HCT116 (cell line): ENCODE measurements at regions not wholly inside any gene's neighbourhood (a gene's known extent, or its start where the extent isn't known, plus 50 kb on each side); places are given as distances from the start of the nearest gene placed in this dataset.

ENCODE experiments used
- ATAC-seq: fragments of 200-7000 bp; cut with Tn5 transposase; 2 replicates; pipeline ENCODE4 v1.9.1; 2020; ENCODE audit warnings: mild to moderate bottlenecking, moderate library complexity
- BruUV-seq: library from RNA; stranded (reverse); fragments of 400-500 nt; replicated peaks from 2 replicates; lab custom pipeline; 2021; lab: Mats Ljungman, UMichigan
- CTCF ChIA-PET: fragments of 300-600 bp; sonication (Branson Sonifier 250); formaldehyde crosslinking; loops from one replicate; lab custom pipeline; 2021; ENCODE audit warnings: antibody characterized with exemption; lab: Charles Lee
- POLR2A ChIA-PET: fragments of 300-600, 350-600 bp; sonication (Branson Sonifier 250); formaldehyde crosslinking; loops from one replicate; lab custom pipeline; 2021; ENCODE audit warnings: antibody characterized with exemption; lab: Charles Lee
- RAD21 ChIA-PET, 2 experiments: fragments of 300-600 bp; sonication (Branson Sonifier 250); formaldehyde crosslinking; loops; one replicate each; lab custom pipeline; 2023; ENCODE audit warnings: low total read pairs in 2 of 2; ENCODE audit not compliant: uncharacterized antibody in 2 of 2, unreplicated experiment in 2 of 2, low non-redundant PET in 1 of 2; lab: Charles Lee
- DNase-seq: peaks from one replicate; pipeline ENCODE4 v3.0.0-alpha.2; 2010; ENCODE audit warnings: low read depth, low spot score
- H2AFZ ChIP-seq: fragments of 200-600 bp; shearing (Covaris generic), sonication (generic); 2 replicates; pipeline ENCODE4 v1.6.1; 2017; ENCODE audit warnings: low read depth, mixed run types, mixed read lengths, antibody characterized with exemption, low read length; ENCODE audit not compliant: poor library complexity, severe bottlenecking
- H3K27ac ChIP-seq: 2 replicates; pipeline ENCODE4 v1.5.1; 2012; ENCODE audit warnings: low read depth, low read length
- H3K27me3 ChIP-seq: fragments of 200-600 bp; sonication (generic); 2 replicates; pipeline ENCODE4 v1.6.1; 2016; ENCODE audit warnings: mixed run types, low read length, mixed read lengths; ENCODE audit not compliant: insufficient read depth
- H3K36me3 ChIP-seq, 2 experiments: fragments of 200-500 bp in 1 of 2; fragments of 200-600 bp in 1 of 2; sonication (Bioruptor generic) in 1 of 2; sonication (generic) in 1 of 2; 2 replicates each; pipeline versions ENCODE4 v1.5.1 to v1.6.1; 2014 to 2016; ENCODE audit warnings: low read length in 2 of 2, inconsistent platforms in 1 of 2, mixed read lengths in 1 of 2, mixed run types in 1 of 2; ENCODE audit not compliant: insufficient read depth in 2 of 2, control insufficient read depth in 1 of 2
- H3K4me1 ChIP-seq, 2 experiments: fragments of 200-600 bp in 1 of 2; sonication (generic) in 1 of 2; 2 replicates each; pipeline versions ENCODE4 v1.5.1 to v1.6.1; 2012 to 2017; ENCODE audit warnings: low read length in 2 of 2, inconsistent platforms in 1 of 2, mild to moderate bottlenecking in 1 of 2, mixed read lengths in 1 of 2, mixed run types in 1 of 2, moderate library complexity in 1 of 2; ENCODE audit not compliant: insufficient read depth in 2 of 2, control insufficient read depth in 1 of 2
- H3K4me2 ChIP-seq: fragments of 200-600 bp; sonication (generic); 2 replicates; pipeline ENCODE4 v1.6.1; 2017; ENCODE audit warnings: mixed run types, low read length, mixed read lengths
- H3K4me3 ChIP-seq, 2 experiments: fragments of 200-600 bp in 1 of 2; sonication (generic) in 1 of 2; replicated peaks in 1 of 2; 2 replicates each; pipeline ENCODE4 v1.5.1; 2011 to 2016; ENCODE audit warnings: low read length in 2 of 2, control low read depth in 1 of 2, low read depth in 1 of 2, mild to moderate bottlenecking in 1 of 2, mixed read lengths in 1 of 2, mixed run types in 1 of 2
- H3K79me2 ChIP-seq: fragments of 200-600 bp; sonication (generic); 2 replicates; pipeline ENCODE4 v1.6.1; 2017; ENCODE audit warnings: mild to moderate bottlenecking, mixed run types, low read length, moderate library complexity, mixed read lengths; ENCODE audit not compliant: insufficient read depth
- H3K9ac ChIP-seq: fragments of 200-600 bp; sonication (generic); 2 replicates; pipeline ENCODE4 v1.6.1; 2016; ENCODE audit warnings: low read length, mixed read lengths
- H3K9me2 ChIP-seq: fragments of 200-600 bp; sonication (generic), shearing (Covaris generic); 2 replicates; pipeline ENCODE4 v1.6.1; 2017; ENCODE audit warnings: mixed run types, mild to moderate bottlenecking, moderate library complexity; ENCODE audit not compliant: insufficient read depth
- H3K9me3 ChIP-seq, 2 experiments: fragments of 200-500 bp in 1 of 2; fragments of 200-600 bp in 1 of 2; sonication (Bioruptor generic) in 1 of 2; sonication (generic) in 1 of 2; 2 replicates each; pipeline ENCODE4 v1.6.1; 2014 to 2017; ENCODE audit warnings: low read length in 2 of 2, mixed read lengths in 2 of 2, inconsistent platforms in 1 of 2, low read depth in 1 of 2, mild to moderate bottlenecking in 1 of 2, mixed run types in 1 of 2, moderate library complexity in 1 of 2; ENCODE audit not compliant: control insufficient read depth in 1 of 2, insufficient read depth in 1 of 2
- H4K20me1 ChIP-seq: fragments of 200-600 bp; sonication (generic), shearing (Covaris generic); 2 replicates; pipeline ENCODE4 v1.6.1; 2017; ENCODE audit warnings: mixed run types, mild to moderate bottlenecking, moderate library complexity; ENCODE audit not compliant: insufficient read depth
- CBX3 ChIP-seq: IDR thresholded peaks from 2 replicates; pipeline ENCODE4 v1.6.1; 2012; ENCODE audit warnings: low read depth
- EZH2phosphoT487 ChIP-seq: fragments of 200-600 bp; IDR thresholded peaks from 2 replicates; pipeline ENCODE4 v1.6.1; 2018; ENCODE audit warnings: antibody characterized with exemption, borderline replicate concordance
- POLR2A ChIP-seq: IDR thresholded peaks from 2 replicates; pipeline ENCODE4 v1.7.0; 2011; ENCODE audit warnings: borderline replicate concordance; ENCODE audit not compliant: insufficient read depth, insufficient read length; ENCODE audit errors: extremely low read depth
- RAD21 ChIP-seq: IDR thresholded peaks from 2 replicates; pipeline ENCODE4 v1.6.1; 2012; ENCODE audit warnings: low read depth, mild to moderate bottlenecking
- SIN3A ChIP-seq: IDR thresholded peaks from 2 replicates; pipeline ENCODE4 v1.6.1; 2012; ENCODE audit warnings: low read depth
- SP1 ChIP-seq: IDR thresholded peaks from 2 replicates; pipeline ENCODE4 v1.6.1; 2012; ENCODE audit warnings: low read depth
- ZNF274 ChIP-seq: fragments of 200-500 bp; sonication (Bioruptor generic); IDR thresholded peaks from 2 replicates; pipeline ENCODE4 v1.6.1; 2014; ENCODE audit warnings: mild to moderate bottlenecking, low read depth, low read length, inconsistent platforms
- intact Hi-C: fragments of 100-400 bp; cut with micrococcal nuclease; formaldehyde crosslinking; loops from 2 replicates; pipeline ENCODE4 v1.10.0; 2022
- TF ChIP-seq, protein P1 (sequence below): IDR thresholded peaks from 2 replicates; pipeline ENCODE4 v1.6.1; 2012
- TF ChIP-seq, protein P2 (sequence below): IDR thresholded peaks from 2 replicates; pipeline ENCODE4 v1.6.1; 2011; ENCODE audit warnings: mild to moderate bottlenecking, low read length, moderate library complexity; ENCODE audit not compliant: insufficient replicate concordance; ENCODE audit errors: extremely low read depth
- TF ChIP-seq, protein P3 (sequence below): IDR thresholded peaks from 2 replicates; pipeline ENCODE4 v1.6.1; 2012; ENCODE audit warnings: low read depth

DNA sequence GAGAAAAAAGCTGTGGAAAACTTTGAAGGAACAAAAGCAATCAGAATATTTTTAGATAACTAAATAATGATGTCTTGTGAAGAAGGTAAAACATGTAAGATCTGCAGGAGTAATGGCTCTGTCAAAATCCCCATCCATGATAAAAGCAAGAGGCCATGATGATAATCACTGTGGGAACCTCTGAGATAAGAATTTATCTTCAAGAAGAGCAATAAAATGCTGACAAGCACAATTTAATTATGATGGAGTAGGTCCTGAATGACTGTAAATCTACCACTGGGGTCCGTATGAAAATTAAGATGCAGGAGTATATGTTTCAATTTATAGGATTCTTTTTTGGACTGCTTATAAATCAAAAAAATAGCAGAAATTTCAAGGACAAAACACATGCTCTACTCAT, 68.3 kb upstream of the CHMP2B start:
- BruUV-seq = no TSS peak
- no peaks in the 10 kb centered on the region for H3K9me3 ChIP-seq
- ATAC-seq (no peak), DNase-seq (no peak)
- no peak overlapping the region for H3K4me2 ChIP-seq
- H2AFZ ChIP-seq = no peak overlapping the region
- POLR2A ChIA-PET = no interaction called here
- no peaks in the 10 kb centered on the region for H3K27me3 ChIP-seq
- intact Hi-C loops = no loop called here
- no peaks in the 10 kb centered on the region for H3K36me3 ChIP-seq
- CTCF ChIA-PET = no interaction called here
- RAD21 ChIA-PET = no interaction called here
- no peaks in the 10 kb centered on the region for H4K20me1 ChIP-seq
- no peaks in the 10 kb centered on the region for H3K9me2 ChIP-seq
- no peak for TF ChIP-seq POLR2A
- TF ChIP-seq, protein P1, sequence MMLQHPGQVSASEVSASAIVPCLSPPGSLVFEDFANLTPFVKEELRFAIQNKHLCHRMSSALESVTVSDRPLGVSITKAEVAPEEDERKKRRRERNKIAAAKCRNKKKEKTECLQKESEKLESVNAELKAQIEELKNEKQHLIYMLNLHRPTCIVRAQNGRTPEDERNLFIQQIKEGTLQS = no peak
- TF ChIP-seq SIN3A = no peak
- TF ChIP-seq RAD21 = no peak
- TF ChIP-seq CBX3 = no peak
- TF ChIP-seq ZNF274 = no peak
- TF ChIP-seq, protein P2, sequence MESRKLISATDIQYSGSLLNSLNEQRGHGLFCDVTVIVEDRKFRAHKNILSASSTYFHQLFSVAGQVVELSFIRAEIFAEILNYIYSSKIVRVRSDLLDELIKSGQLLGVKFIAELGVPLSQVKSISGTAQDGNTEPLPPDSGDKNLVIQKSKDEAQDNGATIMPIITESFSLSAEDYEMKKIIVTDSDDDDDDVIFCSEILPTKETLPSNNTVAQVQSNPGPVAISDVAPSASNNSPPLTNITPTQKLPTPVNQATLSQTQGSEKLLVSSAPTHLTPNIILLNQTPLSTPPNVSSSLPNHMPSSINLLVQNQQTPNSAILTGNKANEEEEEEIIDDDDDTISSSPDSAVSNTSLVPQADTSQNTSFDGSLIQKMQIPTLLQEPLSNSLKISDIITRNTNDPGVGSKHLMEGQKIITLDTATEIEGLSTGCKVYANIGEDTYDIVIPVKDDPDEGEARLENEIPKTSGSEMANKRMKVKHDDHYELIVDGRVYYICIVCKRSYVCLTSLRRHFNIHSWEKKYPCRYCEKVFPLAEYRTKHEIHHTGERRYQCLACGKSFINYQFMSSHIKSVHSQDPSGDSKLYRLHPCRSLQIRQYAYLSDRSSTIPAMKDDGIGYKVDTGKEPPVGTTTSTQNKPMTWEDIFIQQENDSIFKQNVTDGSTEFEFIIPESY = no peak
- TF ChIP-seq EZH2phosphoT487 = no peak
- TF ChIP-seq, protein P3, sequence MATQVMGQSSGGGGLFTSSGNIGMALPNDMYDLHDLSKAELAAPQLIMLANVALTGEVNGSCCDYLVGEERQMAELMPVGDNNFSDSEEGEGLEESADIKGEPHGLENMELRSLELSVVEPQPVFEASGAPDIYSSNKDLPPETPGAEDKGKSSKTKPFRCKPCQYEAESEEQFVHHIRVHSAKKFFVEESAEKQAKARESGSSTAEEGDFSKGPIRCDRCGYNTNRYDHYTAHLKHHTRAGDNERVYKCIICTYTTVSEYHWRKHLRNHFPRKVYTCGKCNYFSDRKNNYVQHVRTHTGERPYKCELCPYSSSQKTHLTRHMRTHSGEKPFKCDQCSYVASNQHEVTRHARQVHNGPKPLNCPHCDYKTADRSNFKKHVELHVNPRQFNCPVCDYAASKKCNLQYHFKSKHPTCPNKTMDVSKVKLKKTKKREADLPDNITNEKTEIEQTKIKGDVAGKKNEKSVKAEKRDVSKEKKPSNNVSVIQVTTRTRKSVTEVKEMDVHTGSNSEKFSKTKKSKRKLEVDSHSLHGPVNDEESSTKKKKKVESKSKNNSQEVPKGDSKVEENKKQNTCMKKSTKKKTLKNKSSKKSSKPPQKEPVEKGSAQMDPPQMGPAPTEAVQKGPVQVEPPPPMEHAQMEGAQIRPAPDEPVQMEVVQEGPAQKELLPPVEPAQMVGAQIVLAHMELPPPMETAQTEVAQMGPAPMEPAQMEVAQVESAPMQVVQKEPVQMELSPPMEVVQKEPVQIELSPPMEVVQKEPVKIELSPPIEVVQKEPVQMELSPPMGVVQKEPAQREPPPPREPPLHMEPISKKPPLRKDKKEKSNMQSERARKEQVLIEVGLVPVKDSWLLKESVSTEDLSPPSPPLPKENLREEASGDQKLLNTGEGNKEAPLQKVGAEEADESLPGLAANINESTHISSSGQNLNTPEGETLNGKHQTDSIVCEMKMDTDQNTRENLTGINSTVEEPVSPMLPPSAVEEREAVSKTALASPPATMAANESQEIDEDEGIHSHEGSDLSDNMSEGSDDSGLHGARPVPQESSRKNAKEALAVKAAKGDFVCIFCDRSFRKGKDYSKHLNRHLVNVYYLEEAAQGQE = no peak
- no peak for TF ChIP-seq SP1
- H3K4me1 ChIP-seq = no peaks in the 10 kb centered on the region
- H3K9ac ChIP-seq = no peak overlapping the region
- H3K27ac ChIP-seq = no peak overlapping the region
- H3K79me2 ChIP-seq = no peaks in the 10 kb centered on the region
- no peak overlapping the region for H3K4me3 ChIP-seq
